Common myeloid progenitor, CD34-positive (primary cell): ENCODE measurements at regions not wholly inside any gene's neighbourhood (a gene's known extent, or its start where the extent isn't known, plus 50 kb on each side); places are given as distances from the start of the nearest gene placed in this dataset.

Source experiments
- CTCF ChIA-PET: fragments of 350-600 bp; sonication (Branson Sonifier 250); formaldehyde crosslinking; loops from one replicate; lab custom pipeline; 2021; ENCODE audit warnings: antibody characterized with exemption; lab: Charles Lee
- POLR2A ChIA-PET: fragments of 350-600 bp; sonication (Branson Sonifier 250); formaldehyde crosslinking; loops from one replicate; lab custom pipeline; 2021; ENCODE audit warnings: antibody characterized with exemption; lab: Charles Lee
- DNase-seq, 3 donors: peaks; one replicate each; pipeline versions ENCODE4 v3.0.0 to v3.0.0-alpha.2; 2013
- H3K27ac ChIP-seq, 2 experiments: 1 replicate in 1 of 2; 2 replicates in 1 of 2; pipeline ENCODE4 v1.7.0; 2013; ENCODE audit warnings: inconsistent platforms in 2 of 2, low read length in 2 of 2, mild to moderate bottlenecking in 2 of 2, low read depth in 1 of 2, moderate library complexity in 1 of 2; ENCODE audit not compliant: severe bottlenecking in 2 of 2, insufficient read depth in 1 of 2, poor library complexity in 1 of 2
- H3K27me3 ChIP-seq, 5 experiments: replicated peaks in 2 of 5; 1 replicate in 3 of 5; 2 replicates in 2 of 5; pipeline versions ENCODE4 v1.6.1 to v1.7.0; 2013; ENCODE audit warnings: low read length in 4 of 5, mild to moderate bottlenecking in 2 of 5, moderate library complexity in 2 of 5, inconsistent platforms in 1 of 5; ENCODE audit not compliant: insufficient read depth in 5 of 5, control insufficient read depth in 4 of 5
- H3K36me3 ChIP-seq, 4 experiments: 1 replicate in 2 of 4; 2 replicates in 2 of 4; pipeline versions ENCODE4 v1.6.1 to v1.7.0; 2013; ENCODE audit warnings: low read length in 3 of 4, control low read depth in 1 of 4, mild to moderate bottlenecking in 1 of 4; ENCODE audit not compliant: control insufficient read depth in 4 of 4, insufficient read depth in 4 of 4
- H3K4me1 ChIP-seq, 4 experiments: 1 replicate in 3 of 4; 2 replicates in 1 of 4; pipeline versions ENCODE4 v1.6.1 to v1.7.1; 2013; ENCODE audit warnings: low read length in 3 of 4, mild to moderate bottlenecking in 3 of 4, control low read depth in 1 of 4, inconsistent platforms in 1 of 4, moderate library complexity in 1 of 4; ENCODE audit not compliant: control insufficient read depth in 4 of 4, insufficient read depth in 4 of 4; ENCODE audit errors: control extremely low read depth in 1 of 4
- H3K4me3 ChIP-seq, 7 experiments: 1 replicate in 4 of 7; 2 replicates in 3 of 7; pipeline versions ENCODE4 v1.5.1 to v1.7.0; 2013; ENCODE audit warnings: mild to moderate bottlenecking in 7 of 7, low read length in 6 of 7, moderate library complexity in 6 of 7, inconsistent platforms in 2 of 7, low read depth in 2 of 7, control low read depth in 1 of 7; ENCODE audit not compliant: insufficient read depth in 4 of 7, control insufficient read depth in 1 of 7; ENCODE audit errors: extremely low read depth in 1 of 7
- H3K9me3 ChIP-seq, 5 experiments: 1 replicate in 4 of 5; 2 replicates in 1 of 5; pipeline versions ENCODE4 v1.6.1 to v1.7.1; 2013; ENCODE audit warnings: low read length in 4 of 5, mild to moderate bottlenecking in 2 of 5, inconsistent platforms in 1 of 5, low read depth in 1 of 5, moderate library complexity in 1 of 5; ENCODE audit not compliant: control insufficient read depth in 4 of 5, insufficient read depth in 2 of 5; ENCODE audit errors: control extremely low read depth in 1 of 5
- WGBS: methylation state at CpG from one replicate; pipeline ENCODE4 v1.1.5; 2013; ENCODE audit not compliant: insufficient coverage; 5-methylcytosine and 5-hydroxymethylcytosine counted together

DNA sequence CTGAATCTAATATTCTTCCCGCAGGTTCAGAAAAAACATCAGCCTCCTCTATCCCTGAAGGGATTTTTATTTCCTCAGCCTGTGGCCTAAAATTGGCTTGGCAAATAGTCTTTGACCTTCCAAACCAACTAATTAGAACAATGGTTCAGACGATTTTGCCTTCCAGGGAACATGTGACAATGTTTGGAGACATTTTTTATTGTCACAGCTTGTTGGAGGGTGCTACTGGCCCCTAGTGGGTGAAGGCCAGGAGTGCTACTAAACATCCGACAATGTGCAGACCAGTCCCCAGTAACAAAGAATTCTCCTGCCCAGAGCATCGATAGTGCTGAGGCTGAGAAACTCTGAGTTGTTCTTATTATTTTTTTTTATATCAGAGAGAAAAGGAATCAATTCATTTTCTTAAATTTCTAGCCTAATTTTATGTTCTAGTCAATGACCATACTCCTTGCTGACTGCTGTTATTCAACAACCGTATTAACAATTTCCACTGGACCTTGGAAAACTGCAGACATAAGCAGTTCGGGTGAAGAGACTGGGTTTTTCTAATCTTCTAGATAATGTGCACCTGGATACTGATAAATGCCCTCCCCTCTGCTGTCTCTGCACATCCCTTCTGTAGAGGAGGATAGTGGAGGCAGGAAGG, 280.7 kb downstream of the LMX1A start:
- Histone ChIP-seq H3K27ac (no peak overlapping the region), H3K9me3 (no peaks in the 10 kb centered on the region), H3K4me3 (no peak overlapping the region), H3K4me1 (no peaks in the 10 kb centered on the region), H3K27me3 (no peaks in the 10 kb centered on the region), H3K36me3 (no peaks in the 10 kb centered on the region)
- POLR2A ChIA-PET = interaction anchor here (0.7 kb wide), 1 partner anchor 1396 kb away, joined by 3 read pairs; no protein-coding TSS in a partner anchor
- peak; percentile 48 to 69 (median 67) for DNase-seq
- CTCF ChIA-PET = interaction anchor here (0.9 to 1.5 kb wide), 2 partner anchors 11 to 1717 kb away, joined by 3 read pairs; no protein-coding TSS in a partner anchor
- WGBS = 50% methylated on average over 2 of the region's 6 CpGs

DNA sequence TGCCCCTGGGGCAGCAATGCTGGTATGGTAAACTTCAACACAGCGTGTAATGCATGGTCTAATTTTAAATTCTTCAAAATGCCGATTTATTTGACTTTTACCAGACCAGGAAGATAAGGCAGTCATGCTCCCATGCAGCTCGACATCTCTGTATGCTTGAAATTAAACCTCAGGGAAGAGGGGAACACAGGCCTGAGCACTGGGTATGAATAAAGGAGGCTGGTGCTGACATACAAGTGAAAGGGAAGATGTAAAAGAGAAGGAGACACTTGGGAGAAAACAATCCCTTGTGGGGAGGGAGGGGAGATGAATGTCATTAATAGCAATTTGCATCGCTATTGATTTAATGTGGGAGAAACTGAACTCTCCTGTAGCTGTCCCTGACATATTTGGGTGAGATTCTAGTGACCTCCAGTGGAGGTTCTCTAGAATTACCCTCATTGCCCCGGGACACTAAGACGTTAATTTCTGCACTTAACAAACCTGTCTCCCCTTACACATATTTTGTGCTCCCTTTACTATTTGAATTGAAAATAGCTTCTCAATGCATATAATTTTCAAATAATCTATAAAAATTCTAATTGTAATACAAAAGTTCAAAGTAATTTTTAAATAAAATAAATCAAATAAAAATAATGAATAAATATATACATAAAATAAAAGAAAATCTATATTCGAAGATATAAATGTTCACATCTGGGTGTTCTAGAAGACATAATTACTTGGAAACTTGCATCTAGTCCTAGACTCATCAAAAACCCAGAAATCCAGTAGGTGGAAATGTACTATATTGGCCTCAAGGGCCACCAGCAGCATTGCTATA, 283.1 kb downstream of the LMX1A start:
- 61% methylated on average over 4 of the region's 7 CpGs for WGBS
- ChIA-PET POLR2A (interaction anchor here (1.2 kb wide), 1 partner anchor 413 kb away, joined by 3 read pairs; no protein-coding TSS in a partner anchor), CTCF (interaction anchor here (0.5 to 2.8 kb wide), 22 partner anchors 8 to 1665 kb away, joined by 3 to 16 read pairs (median 4); no protein-coding TSS in a partner anchor)
- no peak overlapping the region for H3K27ac ChIP-seq
- no peak overlapping the region for H3K4me3 ChIP-seq
- H3K36me3 ChIP-seq = no peaks in the 10 kb centered on the region
- H3K4me1 ChIP-seq = no peaks in the 10 kb centered on the region
- peak; percentile 56 to 76 (median 69) for DNase-seq
- H3K27me3 ChIP-seq = no peaks in the 10 kb centered on the region
- H3K9me3 ChIP-seq = no peaks in the 10 kb centered on the region

DNA sequence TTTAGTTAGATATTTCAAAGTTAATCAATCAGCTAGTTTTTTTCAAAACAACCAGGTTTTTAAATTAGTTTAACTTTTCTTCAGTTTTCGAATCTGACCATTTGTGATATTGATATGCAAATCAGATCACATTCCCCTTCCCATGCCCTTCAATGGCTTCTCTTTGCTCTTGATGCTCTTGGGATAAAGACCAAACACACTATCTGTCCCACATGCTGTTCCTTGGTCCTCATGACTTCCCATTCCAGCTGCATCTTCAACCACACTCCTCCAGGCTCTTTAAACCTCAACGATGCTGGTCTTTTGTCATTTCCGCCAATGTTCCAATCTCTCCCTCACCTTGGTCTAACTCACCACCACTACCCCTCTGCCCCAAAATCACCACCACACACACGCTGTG, 285.8 kb downstream of the LMX1A start:
- 89% methylated on average over 4 of the region's 4 CpGs for WGBS

DNA sequence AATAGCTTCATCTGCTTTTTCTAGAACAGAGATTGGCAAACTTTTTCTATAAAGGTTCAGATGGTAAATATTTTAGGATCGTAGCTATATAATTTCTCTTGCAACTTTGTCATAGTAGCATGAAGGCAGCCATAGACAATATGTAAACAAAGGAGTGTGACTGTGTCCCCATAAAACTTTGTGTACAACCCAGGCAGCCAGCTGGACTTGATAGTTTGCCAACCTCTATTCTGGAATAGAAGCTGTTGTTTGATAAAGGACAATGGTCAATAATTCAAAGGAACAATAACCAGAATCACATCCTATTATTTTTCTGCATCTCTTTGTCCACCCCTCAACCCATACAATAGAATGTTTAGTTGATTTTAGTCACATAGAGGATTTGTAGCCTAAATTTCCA, 286.7 kb downstream of the LMX1A start:
- CTCF ChIA-PET = interaction anchor here (0.8 kb wide), 1 partner anchor 282 kb away, joined by 3 read pairs; no protein-coding TSS in a partner anchor
- Histone ChIP-seq H3K27me3 (no peaks in the 10 kb centered on the region), H3K4me1 (no peaks in the 10 kb centered on the region), H3K36me3 (no peaks in the 10 kb centered on the region), H3K9me3 (no peaks in the 10 kb centered on the region), H3K27ac (no peak overlapping the region), H3K4me3 (no peak overlapping the region)
- 100% methylated on average over 1 of the region's 1 CpG for WGBS
- POLR2A ChIA-PET = no interaction called here
- no peak for DNase-seq

More for the DNA sequence above, 285.8 kb downstream of the LMX1A start:
- no peaks in the 10 kb centered on the region for H3K4me1 ChIP-seq
- H3K36me3 ChIP-seq = no peaks in the 10 kb centered on the region
- no peak for DNase-seq
- no peaks in the 10 kb centered on the region for H3K27me3 ChIP-seq
- H3K27ac ChIP-seq = no peak overlapping the region
- no peak overlapping the region for H3K4me3 ChIP-seq
- ChIA-PET CTCF (interaction anchor here (0.8 to 2.2 kb wide), 2 partner anchors 20 to 283 kb away, joined by 3 to 5 read pairs; no protein-coding TSS in a partner anchor), POLR2A (no interaction called here)
- no peaks in the 10 kb centered on the region for H3K9me3 ChIP-seq

DNA sequence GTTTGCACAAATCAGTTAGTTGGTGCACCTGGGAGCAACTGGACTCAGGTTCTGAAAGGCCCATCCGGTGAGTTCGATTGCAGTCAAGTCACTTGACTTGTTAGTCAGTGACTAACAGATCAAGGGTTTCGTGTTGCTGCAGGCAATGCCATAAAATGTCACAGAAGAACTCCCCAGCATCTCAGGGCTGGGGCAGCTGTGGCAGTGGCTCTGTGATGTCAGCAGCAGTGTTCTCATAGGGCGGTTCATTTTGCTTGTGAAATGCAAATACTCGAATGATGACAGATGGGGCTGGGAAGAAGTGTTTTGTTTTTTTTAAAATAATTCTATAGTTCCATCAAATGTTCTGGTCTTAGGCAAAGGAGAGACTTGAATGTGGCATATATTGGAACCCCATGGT, 287.8 kb downstream of the LMX1A start:
- DNase-seq = no peak
- Histone ChIP-seq H3K36me3 (no peaks in the 10 kb centered on the region), H3K27ac (no peak overlapping the region), H3K27me3 (no peaks in the 10 kb centered on the region), H3K4me1 (no peaks in the 10 kb centered on the region), H3K9me3 (no peaks in the 10 kb centered on the region), H3K4me3 (no peak overlapping the region)
- POLR2A ChIA-PET = no interaction called here
- CTCF ChIA-PET = no interaction called here
- 97% methylated on average over 3 of the region's 5 CpGs for WGBS

DNA sequence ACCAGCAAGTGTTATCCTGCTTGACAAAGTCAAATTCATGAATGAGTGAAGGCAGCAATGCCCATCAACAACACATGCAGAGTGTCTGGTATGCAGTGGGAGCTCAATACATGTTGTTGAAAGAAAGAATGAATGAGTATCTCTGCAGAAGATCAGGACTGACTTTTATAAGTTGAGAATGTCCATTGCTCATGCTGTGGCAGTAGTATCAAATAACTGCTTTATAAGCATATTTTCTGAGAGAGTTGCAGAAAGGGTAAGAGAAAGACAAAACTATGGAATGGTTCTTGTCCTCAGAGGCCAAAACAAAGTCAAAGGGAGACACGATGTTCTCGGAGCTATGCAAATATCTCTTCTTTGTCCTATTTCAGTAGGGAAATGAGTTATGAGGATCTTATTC, 288.7 kb downstream of the LMX1A start:
- H3K36me3 ChIP-seq = no peaks in the 10 kb centered on the region
- H3K4me1 ChIP-seq = no peaks in the 10 kb centered on the region
- no peak overlapping the region for H3K4me3 ChIP-seq
- no peak for DNase-seq
- ChIA-PET CTCF (no interaction called here), POLR2A (no interaction called here)
- no CpG with 5 or more reads among the region's 2 CpGs for WGBS
- no peaks in the 10 kb centered on the region for H3K27me3 ChIP-seq
- H3K27ac ChIP-seq = no peak overlapping the region
- no peaks in the 10 kb centered on the region for H3K9me3 ChIP-seq
